H1 (cell line): ENCODE measurements at regions not wholly inside any gene's neighbourhood (a gene's known extent, or its start where the extent isn't known, plus 50 kb on each side); places are given as distances from the start of the nearest gene placed in this dataset.

Source experiments
- CTCF ChIA-PET: fragments of 300-600 bp; sonication (Branson Sonifier 250); formaldehyde crosslinking; loops from one replicate; lab custom pipeline; 2021; ENCODE audit not compliant: partially characterized antibody; lab: Charles Lee
- POLR2A ChIA-PET: fragments of 300-600 bp; sonication (Branson Sonifier 250); formaldehyde crosslinking; loops from one replicate; lab custom pipeline; 2021; ENCODE audit warnings: inconsistent platforms; ENCODE audit not compliant: partially characterized antibody; lab: Charles Lee
- DNase-seq, 2 experiments: peaks; one replicate each; pipeline versions ENCODE4 v3.0.0 to v3.0.0-alpha.2; 2010 to 2022; ENCODE audit warnings: low spot score in 2 of 2, low read depth in 1 of 2, mixed read lengths in 1 of 2
- FAIRE-seq: peaks from 2 replicates; lab custom pipeline; 2011; peaks lifted over from hg19 to GRCh38; lab: Jason Lieb, UNC
- H2AFZ ChIP-seq: 2 replicates; pipeline ENCODE4 v1.8.1; 2012; ENCODE audit warnings: low read length, inconsistent platforms
- H2AK5ac ChIP-seq: 2 replicates; pipeline ENCODE4 v1.6.1; 2013; ENCODE audit warnings: low read depth, low read length
- H2BK120ac ChIP-seq: replicated peaks from 2 replicates; pipeline ENCODE3; 2013; ENCODE audit warnings: low read depth, low read length, inconsistent platforms
- H2BK12ac ChIP-seq: 2 replicates; pipeline ENCODE4 v1.6.1; 2013; ENCODE audit warnings: low read depth, low read length
- H2BK15ac ChIP-seq: 2 replicates; pipeline ENCODE4 v1.6.1; 2013; ENCODE audit warnings: low read length
- H2BK20ac ChIP-seq: 2 replicates; pipeline ENCODE4 v1.6.1; 2013; ENCODE audit warnings: low read length
- H2BK5ac ChIP-seq: 2 replicates; pipeline ENCODE4 v1.6.1; 2013; ENCODE audit warnings: low read depth, low read length
- H3K14ac ChIP-seq: 2 replicates; pipeline ENCODE4 v1.6.1; 2013; ENCODE audit warnings: inconsistent platforms; ENCODE audit not compliant: insufficient read length
- H3K18ac ChIP-seq: 2 replicates; pipeline ENCODE4 v1.6.1; 2013; ENCODE audit warnings: low read length; ENCODE audit errors: extremely low read depth
- H3K23ac ChIP-seq: 2 replicates; pipeline ENCODE4 v1.6.1; 2013; ENCODE audit warnings: inconsistent platforms; ENCODE audit not compliant: insufficient read length
- H3K23me2 ChIP-seq: 2 replicates; pipeline ENCODE4 v1.6.1; 2013; ENCODE audit warnings: low read depth, low read length
- H3K27ac ChIP-seq: 2 replicates; pipeline ENCODE4 v1.6.1; 2011; ENCODE audit warnings: low read depth, low read length, inconsistent platforms
- H3K27me3 ChIP-seq, 4 experiments: replicated peaks in 1 of 4; 1 replicate in 1 of 4; 2 replicates in 3 of 4; pipeline versions ENCODE4 v1.6.1 to v1.8.1; 2011 to 2013; ENCODE audit warnings: low read length in 3 of 4, mild to moderate bottlenecking in 3 of 4, inconsistent platforms in 2 of 4, mixed read lengths in 2 of 4, moderate library complexity in 1 of 4; ENCODE audit not compliant: control insufficient read depth in 3 of 4, insufficient read depth in 3 of 4; ENCODE audit errors: extremely low read depth in 1 of 4
- H3K36me3 ChIP-seq, 4 experiments: 2 replicates each; pipeline versions ENCODE4 v1.6.1 to v1.8.1; 2011 to 2013; ENCODE audit warnings: mild to moderate bottlenecking in 4 of 4, low read length in 3 of 4, moderate library complexity in 2 of 4, control low read depth in 1 of 4, inconsistent platforms in 1 of 4; ENCODE audit not compliant: insufficient read depth in 4 of 4, control insufficient read depth in 2 of 4
- H3K4ac ChIP-seq: replicated peaks from 2 replicates; pipeline ENCODE3; 2013; ENCODE audit warnings: low read length, low read depth, mixed read lengths, inconsistent platforms; ENCODE audit not compliant: insufficient read length
- H3K4me1 ChIP-seq, 4 experiments: replicated peaks in 1 of 4; 1 replicate in 1 of 4; 2 replicates in 3 of 4; pipeline versions ENCODE4 v1.6.1 to v1.8.1; 2011 to 2013; ENCODE audit warnings: low read length in 3 of 4, inconsistent platforms in 2 of 4, mixed read lengths in 1 of 4; ENCODE audit not compliant: insufficient read depth in 4 of 4, control insufficient read depth in 3 of 4
- H3K4me2 ChIP-seq, 2 experiments: 2 replicates each; pipeline versions ENCODE4 v1.6.1 to v1.8.1; 2011 to 2013; ENCODE audit warnings: low read depth in 2 of 2, low read length in 2 of 2, control low read depth in 1 of 2, inconsistent platforms in 1 of 2, mild to moderate bottlenecking in 1 of 2; ENCODE audit not compliant: insufficient read depth in 1 of 2
- H3K4me3 ChIP-seq, 4 experiments: fragments of 200-600, 300-600 bp in 1 of 4; sonication (generic), shearing (Covaris generic), sonication (Bioruptor Twin) in 1 of 4; 2 replicates each; pipeline versions ENCODE4 v1.5.1 to v1.8.1; 2011 to 2016; ENCODE audit warnings: low read length in 4 of 4, low read depth in 3 of 4, control low read depth in 2 of 4, inconsistent platforms in 2 of 4, mild to moderate bottlenecking in 2 of 4, mixed read lengths in 1 of 4, moderate library complexity in 1 of 4; ENCODE audit not compliant: insufficient read depth in 2 of 4; ENCODE audit errors: extremely low read depth in 1 of 4
- H3K56ac ChIP-seq: replicated peaks from 2 replicates; pipeline ENCODE3; 2013; ENCODE audit warnings: low read depth, mild to moderate bottlenecking, mixed read lengths, low read length, inconsistent platforms; ENCODE audit not compliant: insufficient read length
- H3K79me1 ChIP-seq: 2 replicates; pipeline ENCODE4 v1.6.1; 2013; ENCODE audit warnings: low read depth, low read length, control low read depth
- H3K79me2 ChIP-seq, 2 experiments: 2 replicates each; pipeline versions ENCODE4 v1.6.1 to v1.8.1; 2012 to 2013; ENCODE audit warnings: low read length in 2 of 2, mild to moderate bottlenecking in 2 of 2, inconsistent platforms in 1 of 2; ENCODE audit not compliant: insufficient read depth in 2 of 2, control insufficient read depth in 1 of 2
- H3K9ac ChIP-seq, 4 experiments: replicated peaks in 1 of 4; 1 replicate in 1 of 4; 2 replicates in 3 of 4; pipeline versions ENCODE4 v1.6.1 to v1.8.1; 2011 to 2013; ENCODE audit warnings: low read depth in 3 of 4, low read length in 3 of 4, control low read depth in 2 of 4, mild to moderate bottlenecking in 2 of 4, moderate library complexity in 2 of 4, inconsistent platforms in 1 of 4; ENCODE audit errors: extremely low read depth in 1 of 4
- H3K9me3 ChIP-seq, 2 experiments: 2 replicates each; pipeline versions ENCODE4 v1.6.1 to v1.8.1; 2012 to 2013; ENCODE audit warnings: mild to moderate bottlenecking in 2 of 2, moderate library complexity in 2 of 2, control low read depth in 1 of 2, inconsistent platforms in 1 of 2, low read depth in 1 of 2, low read length in 1 of 2, mixed read lengths in 1 of 2; ENCODE audit not compliant: insufficient read depth in 2 of 2
- H4K20me1 ChIP-seq, 2 experiments: replicated peaks in 1 of 2; 2 replicates each; pipeline versions ENCODE3 to v1.8.1; 2011 to 2013; ENCODE audit warnings: inconsistent platforms in 2 of 2, low read length in 2 of 2, mild to moderate bottlenecking in 1 of 2; ENCODE audit not compliant: insufficient read depth in 2 of 2, control insufficient read depth in 1 of 2
- H4K5ac ChIP-seq: 2 replicates; pipeline ENCODE4 v1.6.1; 2013; ENCODE audit warnings: low read length, low read depth, mixed read lengths, inconsistent platforms; ENCODE audit not compliant: insufficient read length
- H4K8ac ChIP-seq: 2 replicates; pipeline ENCODE4 v1.8.0; 2013; ENCODE audit warnings: mild to moderate bottlenecking, moderate library complexity, low read length, inconsistent platforms; ENCODE audit not compliant: insufficient read depth; ENCODE audit errors: extremely low read depth
- H4K91ac ChIP-seq: replicated peaks from 2 replicates; pipeline ENCODE3; 2013; ENCODE audit warnings: low read length, mixed read lengths, inconsistent platforms; ENCODE audit not compliant: insufficient read length
- EGR1 ChIP-seq: IDR thresholded peaks from 2 replicates; pipeline ENCODE4 v1.6.1; 2011; ENCODE audit warnings: low read depth, low read length, borderline replicate concordance
- JUN ChIP-seq: IDR thresholded peaks from 2 replicates; pipeline ENCODE4 v1.6.1; 2011; ENCODE audit warnings: low read depth, mild to moderate bottlenecking, improper control_type of control experiment, low read length
- NANOG ChIP-seq: IDR thresholded peaks from 2 replicates; pipeline ENCODE4 v1.6.1; 2011; ENCODE audit warnings: low read length, low read depth, mild to moderate bottlenecking, inconsistent platforms; ENCODE audit not compliant: insufficient read depth, poor library complexity, severe bottlenecking
- NRF1 ChIP-seq: IDR thresholded peaks from 2 replicates; pipeline ENCODE4 v1.6.1; 2011; ENCODE audit warnings: mild to moderate bottlenecking, low read depth, low read length, improper control_type of control experiment
- SIRT6 ChIP-seq: IDR thresholded peaks from one replicate; pipeline ENCODE4 v1.7.1; 2012; ENCODE audit warnings: low read length, inconsistent platforms
- TBP ChIP-seq: IDR thresholded peaks from 2 replicates; pipeline ENCODE4 v1.6.1; 2011; ENCODE audit warnings: low read depth, low read length, improper control_type of control experiment
- WGBS, 2 experiments: shearing (Covaris generic) in 1 of 2; methylation state at CpG; one replicate each; pipeline versions ENCODE4 v1.1.6 to v1.1.7; 2013 to 2015; ENCODE audit warnings: low lambda C conversion rate in 2 of 2, mixed read lengths in 2 of 2, inconsistent platforms in 1 of 2, low coverage in 1 of 2, missing lambda C conversion rate in 1 of 2; ENCODE audit not compliant: insufficient replicate concordance in 2 of 2, insufficient coverage in 1 of 2, insufficient read length in 1 of 2; ENCODE audit errors: extremely low coverage in 1 of 2, missing lambda C conversion rate in 1 of 2; 5-methylcytosine and 5-hydroxymethylcytosine counted together

GRCh38 chr11:116421529-116422185, 351.1 kb downstream of the BUD13 start:
- FAIRE-seq (no peak), DNase-seq (no peak)
- TF ChIP-seq NRF1 (no peak), SIRT6 (no peak), JUN (no peak), NANOG (no peak), TBP (no peak), EGR1 (no peak)
- 0 out of 2 replicates have a peak overlapping the region, but pooled peaks have one; percentile 23 for H2BK20ac ChIP-seq
- no peaks in the 10 kb centered on the region for H3K27me3 ChIP-seq
- H2BK120ac ChIP-seq, result no peak overlapping the region
- H2BK12ac ChIP-seq, result 0 out of 2 replicates have a peak overlapping the region, but pooled peaks have one; percentile 78
- H3K23ac ChIP-seq, result no peak overlapping the region
- H3K4me2 ChIP-seq, result 0 out of 4 replicates have a peak overlapping the region, but pooled peaks of 1 of the 2 experiments have one; percentile 6
- H3K9me3 ChIP-seq, result peaks cover 0 to 4% of the 10 kb centered on the region in 2 experiments; a peak in 1 of 4 replicates
- no peak overlapping the region for H4K5ac ChIP-seq
- H4K91ac ChIP-seq, result peak overlapping the region; percentile 32
- H3K79me2 ChIP-seq, result 0 out of 4 replicates have a peak, but pooled peaks cover 0 to 4% of the 10 kb centered on the region in 2 experiments
- H3K4me1 ChIP-seq, result peaks cover 1 to 16% (median 7%) of the 10 kb centered on the region in 4 experiments; a peak in 5 of 7 replicates
- no peak overlapping the region for H3K14ac ChIP-seq
- peak overlapping the region; percentile 61 for H3K18ac ChIP-seq
- no peak overlapping the region for H3K27ac ChIP-seq
- POLR2A ChIA-PET, result no interaction called here
- H4K8ac ChIP-seq, result no peak overlapping the region
- H3K36me3 ChIP-seq, result no peaks in the 10 kb centered on the region
- H3K4ac ChIP-seq, result no peak overlapping the region
- 0 out of 2 replicates have a peak overlapping the region, but pooled peaks have one; percentile 5 for H2AK5ac ChIP-seq
- H3K9ac ChIP-seq, result no peak overlapping the region
- H3K56ac ChIP-seq, result no peak overlapping the region
- no peak overlapping the region for H3K4me3 ChIP-seq
- WGBS, 2 experiments, result 84% methylated on average over 15 of the region's 16 CpGs; no CpG with 5 or more reads in 1 of the 2 experiments
- no peak overlapping the region for H2AFZ ChIP-seq
- H2BK15ac ChIP-seq, result peak overlapping the region; percentile 83; the same call in 1 of the 2 replicates
- H2BK5ac ChIP-seq, result no peak overlapping the region; the same call in 1 of the 2 replicates
- CTCF ChIA-PET, result interaction anchor here (1.0 to 4.8 kb wide), 20 partner anchors 11 to 216 kb away, joined by 3 to 31 read pairs (median 5); no protein-coding TSS in a partner anchor
- H4K20me1 ChIP-seq, result peaks cover 0 to 2% of the 10 kb centered on the region in 2 experiments
- H3K79me1 ChIP-seq, result no peaks in the 10 kb centered on the region
- peaks cover 2% of the 10 kb centered on the region; the same call in 1 of the 2 replicates for H3K23me2 ChIP-seq
